Esophagus (tissue), 2 donors: ENCODE measurements at regions not wholly inside any gene's neighbourhood (a gene's known extent, or its start where the extent isn't known, plus 50 kb on each side); places are given as distances from the start of the nearest gene placed in this dataset.

ENCODE experiments used
- H3K27ac ChIP-seq, 2 donors: one replicate each; pipeline ENCODE4 v1.5.1; 2013; ENCODE audit warnings: low read depth in 2 of 2, mild to moderate bottlenecking in 2 of 2, inconsistent platforms in 1 of 2, low read length in 1 of 2, moderate library complexity in 1 of 2
- H3K27me3 ChIP-seq, 2 donors: one replicate each; pipeline ENCODE4 v1.6.1; 2013; ENCODE audit warnings: low read length in 2 of 2, control low read depth in 1 of 2, mild to moderate bottlenecking in 1 of 2; ENCODE audit not compliant: insufficient read depth in 2 of 2, control insufficient read depth in 1 of 2
- H3K36me3 ChIP-seq, 2 donors: one replicate each; pipeline ENCODE4 v1.6.1; 2013; ENCODE audit warnings: low read length in 1 of 2; ENCODE audit not compliant: control insufficient read depth in 2 of 2, insufficient read depth in 2 of 2
- H3K4me1 ChIP-seq, 2 donors: one replicate each; pipeline ENCODE4 v1.6.1; 2013; ENCODE audit warnings: low read length in 1 of 2; ENCODE audit not compliant: control insufficient read depth in 2 of 2, insufficient read depth in 2 of 2
- H3K4me3 ChIP-seq, 2 donors: one replicate each; pipeline ENCODE4 v1.5.1; 2013; ENCODE audit warnings: low read length in 2 of 2, mild to moderate bottlenecking in 2 of 2, low read depth in 1 of 2, moderate library complexity in 1 of 2
- H3K9me3 ChIP-seq, 2 donors: one replicate each; pipeline ENCODE4 v1.6.1; 2013; ENCODE audit warnings: mild to moderate bottlenecking in 2 of 2, low read depth in 1 of 2, low read length in 1 of 2, moderate library complexity in 1 of 2; ENCODE audit not compliant: control insufficient read depth in 2 of 2, insufficient read depth in 1 of 2
- WGBS, 2 donors: extraction: QIAGEN DNeasy Blood & Tissue Kit; methylation state at CpG; one replicate each; pipeline ENCODE4 v1.1.7; 2013; 5-methylcytosine and 5-hydroxymethylcytosine counted together
- donor health status: healthy with polysubstance abuse.
- donor health status: Bipolar disorder and iron deficiency.

DNA sequence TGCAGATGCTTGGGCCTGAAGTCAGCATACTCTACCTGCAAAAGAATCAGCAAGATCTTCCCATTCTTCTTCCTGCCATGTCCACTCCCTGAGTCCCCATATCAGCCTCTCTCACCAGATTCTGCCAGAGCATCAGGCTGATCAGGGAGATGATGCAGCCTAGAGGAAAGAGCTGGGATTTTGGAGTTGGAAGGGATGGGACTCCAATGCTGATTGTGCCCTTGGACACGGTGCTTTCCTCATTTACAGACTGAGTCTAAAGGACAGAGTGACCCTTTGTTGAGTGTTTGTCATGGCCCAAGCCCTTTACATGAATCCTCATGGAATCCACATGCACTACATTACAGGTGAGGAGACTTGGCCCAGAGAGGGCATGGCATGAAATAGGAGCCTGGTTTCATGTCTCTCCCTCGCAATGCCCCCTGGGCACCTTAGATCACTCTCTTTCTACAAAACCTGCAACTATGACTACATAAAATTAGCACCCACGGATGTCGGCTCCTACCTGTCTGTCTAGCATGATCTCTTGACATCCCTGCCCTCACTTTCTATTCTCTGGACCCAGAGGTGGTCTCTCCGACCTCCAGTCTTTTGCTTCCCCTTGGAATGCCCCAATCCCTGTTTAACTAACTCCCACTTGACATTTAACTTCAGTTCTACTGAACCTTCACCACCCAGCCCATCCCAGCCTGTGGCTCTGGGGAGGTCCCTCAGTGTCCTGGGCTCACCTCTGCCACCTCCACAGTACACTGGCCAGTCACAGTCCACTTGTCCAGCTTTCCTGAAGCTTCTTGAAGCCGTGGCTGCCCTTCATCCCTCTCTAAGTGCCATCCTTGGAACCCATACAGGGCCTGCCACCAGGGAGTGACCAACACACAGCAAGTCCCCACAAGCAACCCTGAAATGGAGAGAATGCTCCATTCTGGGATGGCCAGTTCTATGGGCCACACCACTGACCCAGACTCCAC, 173.5 kb downstream of the ABHD5 start:
- H3K27ac ChIP-seq = no peak overlapping the region
- H3K36me3 ChIP-seq = no peaks in the 10 kb centered on the region
- H3K4me3 ChIP-seq = no peak overlapping the region
- no peaks in the 10 kb centered on the region for H3K27me3 ChIP-seq
- H3K4me1 ChIP-seq = no peaks in the 10 kb centered on the region
- peaks cover 3 to 4% of the 10 kb centered on the region in 2 donors for H3K9me3 ChIP-seq
- 55 to 60% methylated on average over 6 of the region's 6 CpGs for WGBS, 2 donors

DNA sequence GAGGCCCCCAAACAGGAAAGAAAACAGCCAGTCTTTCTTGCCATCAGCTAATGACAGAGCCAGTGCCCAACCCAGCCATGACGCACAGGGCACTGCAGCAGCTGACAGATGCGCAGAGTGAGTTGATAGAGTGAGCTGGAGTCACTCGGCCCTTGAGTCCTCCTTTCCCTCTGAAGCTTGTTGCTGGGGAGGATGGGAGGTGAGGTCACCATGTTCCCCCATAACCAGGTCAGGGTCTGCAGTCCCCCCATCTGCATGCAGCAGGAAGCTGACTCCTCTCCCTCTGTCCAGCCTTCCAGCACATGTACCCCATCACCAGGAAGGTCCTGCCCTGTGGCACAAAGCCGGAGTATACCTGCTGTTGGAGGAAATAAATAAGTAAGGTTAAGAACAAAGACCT, 174.6 kb downstream of the ABHD5 start:
- Histone ChIP-seq H3K4me3 (no peak overlapping the region), H3K27ac (no peak overlapping the region), H3K4me1 (no peaks in the 10 kb centered on the region), H3K27me3 (no peaks in the 10 kb centered on the region), H3K36me3 (no peaks in the 10 kb centered on the region), H3K9me3 (peaks cover 0 to 4% of the 10 kb centered on the region in 2 donors)
- WGBS, 2 donors = 82 to 83% methylated on average over 4 of the region's 4 CpGs

DNA sequence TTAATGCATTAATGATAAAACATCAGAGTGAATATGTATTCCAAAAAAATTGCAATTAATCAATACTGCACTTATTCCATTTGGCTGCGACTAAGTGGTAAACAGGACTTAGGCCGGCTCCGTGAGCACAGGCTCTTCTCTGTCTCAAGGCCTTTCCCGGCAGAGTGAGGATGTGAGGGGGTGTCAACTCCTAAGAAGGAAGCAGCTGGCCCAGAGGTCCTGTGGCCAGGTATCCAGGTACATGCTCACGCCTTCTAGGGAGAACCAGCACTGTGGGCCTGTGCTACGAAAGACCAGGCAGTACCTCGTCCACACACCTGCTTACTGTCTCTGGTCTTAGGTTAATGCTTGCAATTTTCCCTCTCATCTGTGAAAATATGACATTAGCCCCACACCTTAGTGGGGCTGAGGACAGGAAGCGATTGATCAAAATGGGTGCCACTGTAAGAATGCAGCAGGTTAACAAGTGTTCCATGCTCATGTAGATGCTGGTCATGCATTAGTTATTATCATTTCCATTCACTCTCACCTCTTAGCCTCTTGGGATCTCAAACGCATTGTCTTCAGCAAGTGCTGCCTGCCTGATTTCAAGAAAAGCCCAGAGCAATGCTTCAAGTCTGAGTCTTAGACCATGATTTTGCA, 175.3 kb downstream of the ABHD5 start:
- no peaks in the 10 kb centered on the region for H3K27me3 ChIP-seq
- H3K4me1 ChIP-seq = no peaks in the 10 kb centered on the region
- H3K27ac ChIP-seq = no peak overlapping the region
- peaks cover 0 to 4% of the 10 kb centered on the region in 2 donors for H3K9me3 ChIP-seq
- H3K36me3 ChIP-seq = no peaks in the 10 kb centered on the region
- H3K4me3 ChIP-seq = no peak overlapping the region
- 87 to 88% methylated on average over 9 of the region's 9 CpGs for WGBS, 2 donors

DNA sequence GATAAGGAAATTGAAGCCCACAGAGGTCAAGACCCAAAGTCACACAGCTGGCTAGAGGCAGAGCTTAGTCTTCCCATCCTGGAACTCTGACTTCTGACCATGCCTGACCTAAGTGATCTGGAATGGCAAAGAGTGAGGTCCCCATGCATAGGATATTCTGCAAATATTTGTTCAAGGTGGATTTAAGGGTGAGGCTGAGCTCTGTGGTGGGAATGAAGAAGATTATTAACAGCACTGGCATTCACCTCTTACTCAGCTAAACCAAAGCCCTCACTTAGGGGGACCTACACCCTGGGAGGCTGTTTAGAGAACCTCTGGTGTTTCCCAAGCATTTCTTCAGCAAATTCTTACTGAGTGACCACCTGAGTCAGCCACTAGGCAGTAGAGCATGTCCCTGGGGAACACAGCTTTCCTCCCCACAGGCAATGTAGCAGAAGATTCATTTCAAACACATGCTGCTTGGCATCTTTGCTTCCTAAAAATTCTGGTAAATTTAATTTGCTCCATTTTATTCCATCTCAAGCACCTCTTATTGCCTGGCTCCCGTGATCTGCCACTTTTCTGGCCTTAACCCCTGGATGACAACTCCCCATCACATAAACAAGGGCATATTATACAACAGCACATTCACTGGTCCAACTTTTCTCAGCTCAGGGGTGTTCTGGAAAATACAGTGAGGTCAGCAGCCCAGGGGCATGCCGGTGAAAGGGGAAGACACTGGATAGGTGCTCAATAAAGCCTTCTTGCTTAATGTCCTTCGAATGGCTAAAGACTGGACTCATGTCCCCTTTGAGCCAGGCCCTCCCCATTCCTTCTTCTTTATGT, 176.0 kb downstream of the ABHD5 start:
- H3K27ac ChIP-seq = no peak overlapping the region
- H3K4me1 ChIP-seq = no peaks in the 10 kb centered on the region
- H3K9me3 ChIP-seq = peaks cover 0 to 4% of the 10 kb centered on the region in 2 donors
- 75 to 79% methylated on average over 3 of the region's 3 CpGs for WGBS, 2 donors
- no peaks in the 10 kb centered on the region for H3K36me3 ChIP-seq
- H3K4me3 ChIP-seq = no peak overlapping the region
- no peaks in the 10 kb centered on the region for H3K27me3 ChIP-seq

DNA sequence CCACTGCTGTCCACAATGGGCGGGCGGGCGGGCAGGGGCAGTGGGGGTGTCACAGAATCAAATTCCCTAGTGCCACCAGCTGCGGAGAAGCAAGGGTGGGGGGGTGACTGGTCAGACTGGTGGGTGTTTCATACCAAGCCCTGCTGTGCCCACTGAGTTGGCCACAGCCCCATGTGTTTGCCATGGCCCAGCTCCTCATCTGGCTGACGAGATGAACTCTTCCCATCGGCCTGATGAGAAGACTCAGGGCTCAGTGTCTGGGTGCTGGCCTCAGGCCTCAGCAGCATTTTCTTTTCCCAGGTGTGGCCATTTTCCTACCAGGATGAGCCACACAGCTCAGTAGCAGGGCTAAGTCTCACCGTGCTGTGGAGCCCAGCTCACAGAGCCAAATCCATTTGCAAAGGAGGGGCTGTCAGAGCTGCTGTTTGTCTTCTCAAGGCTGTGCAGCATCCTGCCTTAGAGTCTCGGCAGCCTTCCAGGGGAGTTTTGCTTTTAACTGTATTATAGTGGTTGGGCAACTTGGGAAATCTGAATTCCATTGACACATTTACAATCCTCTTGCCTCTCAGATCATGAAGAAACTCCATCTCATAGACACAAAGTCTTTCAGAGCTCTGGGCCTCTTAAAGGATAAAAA, 176.8 kb downstream of the ABHD5 start:
- H3K4me1 ChIP-seq = no peaks in the 10 kb centered on the region
- H3K27me3 ChIP-seq = no peaks in the 10 kb centered on the region
- H3K27ac ChIP-seq = no peak overlapping the region
- H3K4me3 ChIP-seq = no peak overlapping the region
- WGBS, 2 donors = 78 to 83% methylated on average over 8 of the region's 8 CpGs
- no peaks in the 10 kb centered on the region for H3K36me3 ChIP-seq
- H3K9me3 ChIP-seq = peaks cover 0 to 4% of the 10 kb centered on the region in 2 donors

DNA sequence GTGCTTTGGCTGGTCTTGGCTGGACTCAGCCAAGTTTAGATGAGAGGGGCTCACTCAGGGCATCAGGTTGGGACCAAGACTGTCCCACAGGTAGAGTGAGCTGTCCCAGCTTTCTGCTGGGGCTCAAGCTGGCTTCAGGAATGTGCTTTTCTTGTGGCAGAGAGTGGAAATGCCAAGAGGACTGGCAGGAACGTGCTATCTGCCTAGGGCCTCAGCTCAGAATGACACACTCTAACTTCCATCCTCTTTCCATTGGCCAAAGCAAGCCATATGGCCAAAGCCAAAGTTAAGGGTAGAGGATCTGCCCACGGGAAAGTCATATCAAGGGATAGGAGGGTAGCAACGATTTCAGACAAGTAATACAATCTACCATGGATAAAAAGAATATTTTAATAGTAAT, 178.8 kb downstream of the ABHD5 start:
- Histone ChIP-seq H3K4me1 (no peaks in the 10 kb centered on the region), H3K9me3 (no peaks in the 10 kb centered on the region), H3K27me3 (no peaks in the 10 kb centered on the region), H3K36me3 (no peaks in the 10 kb centered on the region), H3K4me3 (no peak overlapping the region), H3K27ac (no peak overlapping the region)
- WGBS, 2 donors = 62 to 73% methylated on average over 3 of the region's 3 CpGs

DNA sequence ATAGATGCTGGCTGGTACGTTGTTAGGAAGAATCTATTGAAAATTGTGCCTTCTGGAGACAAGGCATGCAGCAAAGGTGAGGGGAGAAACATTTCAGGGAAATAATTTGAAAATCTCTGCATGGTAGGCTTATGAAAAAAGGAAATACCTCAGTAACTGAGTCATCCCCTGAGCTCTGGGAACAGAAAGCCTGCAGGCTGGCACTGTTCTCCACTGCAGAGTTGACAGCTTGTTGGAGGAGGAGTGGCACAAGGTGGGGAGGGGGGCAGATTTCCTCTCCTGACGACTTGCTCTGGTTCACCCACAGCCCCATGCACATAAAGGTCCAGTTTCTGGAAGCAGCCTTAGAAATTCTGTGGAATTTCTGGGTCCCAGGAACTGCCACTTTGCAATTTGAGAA, 179.4 kb downstream of the ABHD5 start:
- no peaks in the 10 kb centered on the region for H3K27me3 ChIP-seq
- WGBS, 2 donors = 19 to 30% methylated on average over 2 of the region's 2 CpGs
- no peaks in the 10 kb centered on the region for H3K36me3 ChIP-seq
- H3K4me1 ChIP-seq = no peaks in the 10 kb centered on the region
- H3K9me3 ChIP-seq = no peaks in the 10 kb centered on the region
- H3K4me3 ChIP-seq = no peak overlapping the region
- no peak overlapping the region for H3K27ac ChIP-seq

DNA sequence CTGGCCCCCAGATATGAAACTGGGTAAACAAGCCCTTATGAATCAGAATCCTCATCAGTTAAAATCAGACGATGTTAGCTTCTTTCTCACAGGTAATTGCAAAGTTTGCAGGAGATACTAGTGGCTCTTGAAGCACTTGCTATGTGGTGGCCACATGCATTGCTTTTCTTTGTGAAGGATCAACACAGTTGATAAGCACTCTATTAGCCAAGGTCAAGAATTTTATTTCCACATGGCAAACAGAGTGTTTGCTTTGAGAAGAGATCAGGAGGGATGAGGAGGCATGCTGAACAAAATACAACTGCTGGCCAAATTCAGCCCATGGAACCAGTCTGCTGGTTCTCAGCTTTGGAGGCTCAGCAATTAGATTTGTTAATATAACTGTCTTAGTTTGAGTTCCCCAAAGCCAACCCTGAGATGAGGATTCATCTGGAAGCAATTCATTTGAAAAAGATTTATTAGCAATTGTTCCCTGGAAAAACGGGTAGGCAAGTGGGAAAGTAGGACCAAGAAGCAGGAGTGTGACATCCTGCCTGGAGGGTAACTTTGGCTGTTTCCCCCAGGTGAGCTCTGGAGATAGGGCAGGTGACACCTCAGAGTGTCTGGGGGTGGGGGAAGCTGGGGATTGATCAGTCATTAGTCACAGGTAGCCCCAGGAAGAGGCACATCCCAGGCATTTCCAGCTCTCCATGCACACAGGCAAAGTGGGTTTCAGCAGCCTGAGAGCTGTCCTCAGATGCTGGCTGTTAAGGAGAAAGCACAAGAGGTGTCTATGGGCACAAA, 180.3 kb downstream of the ABHD5 start:
- Histone ChIP-seq H3K4me3 (no peak overlapping the region), H3K4me1 (no peaks in the 10 kb centered on the region), H3K27ac (no peak overlapping the region), H3K36me3 (no peaks in the 10 kb centered on the region), H3K27me3 (no peaks in the 10 kb centered on the region), H3K9me3 (no peaks in the 10 kb centered on the region)
- 30 to 43% methylated on average over 2 of the region's 2 CpGs for WGBS, 2 donors
